ENCODE measurements at regions not wholly inside any gene's neighbourhood (a gene's known extent, or its start where the extent isn't known, plus 50 kb on each side); places are given as distances from the start of the nearest gene placed in this dataset.

GRCh38 chr17:72424505-72425117 lies 303.8 kb downstream of the SOX9 start:
- H3K36me3 ChIP-seq (ENCODE audit: control insufficient read depth, insufficient read depth, low read length) = no peaks in the 10 kb centered on the region
- H4K20me1 ChIP-seq (ENCODE audit: control insufficient read depth, extremely low read depth, insufficient read depth, low read length) = no peaks in the 10 kb centered on the region
- no peaks in the 10 kb centered on the region for H3K79me2 ChIP-seq (ENCODE audit: control insufficient read depth, insufficient read depth, low read length)
- H3K4me1 ChIP-seq (ENCODE audit: control insufficient read depth, extremely low read depth, insufficient read depth, low read length) = peaks cover 12% of the 10 kb centered on the region
- no peaks in the 10 kb centered on the region for H3K9me3 ChIP-seq (ENCODE audit: control insufficient read depth, insufficient read depth, low read depth, low read length)
- H2AFZ ChIP-seq (ENCODE audit: low read length) = no peak overlapping the region
- DNase-seq (ENCODE audit: low read depth in 2 of 2) = no peak
- no peak overlapping the region for H3K27ac ChIP-seq (ENCODE audit: insufficient read depth, low read length)
- H3K9ac ChIP-seq (ENCODE audit: insufficient read depth, low read length) = no peak overlapping the region
- no peak overlapping the region for H3K4me2 ChIP-seq (ENCODE audit: extremely low read depth, insufficient read depth, low read length)
- H3K27me3 ChIP-seq (ENCODE audit: control insufficient read depth, insufficient read depth, low read length) = no peaks in the 10 kb centered on the region
- TF ChIP-seq CTCF (conservative IDR thresholded peaks at IDR 0.05 in 1 of 2, IDR thresholded peaks at IDR 0.05 in 1 of 2; ENCODE audit: low read depth in 1 of 2, low read length in 2 of 2) = no peak
- TF ChIP-seq EZH2 (IDR thresholded peaks at IDR 0.05; ENCODE audit: low read length, missing control alignments) = no peak
- H3K4me3 ChIP-seq (replicated peaks in 1 of 4; ENCODE audit: control extremely low read depth in 1 of 4, insufficient read depth in 1 of 4, low read depth in 3 of 4, low read length in 4 of 4) = no peak overlapping the region

GRCh38 chr17:72425133-72425793 lies 304.4 kb downstream of the SOX9 start:
- Histone ChIP-seq H3K4me2 (ENCODE audit: extremely low read depth, insufficient read depth, low read length) (no peak overlapping the region), H3K27me3 (ENCODE audit: control insufficient read depth, insufficient read depth, low read length) (no peaks in the 10 kb centered on the region), H3K27ac (ENCODE audit: insufficient read depth, low read length) (no peak overlapping the region), H3K4me3 (replicated peaks in 1 of 4; ENCODE audit: control extremely low read depth in 1 of 4, insufficient read depth in 1 of 4, low read depth in 3 of 4, low read length in 4 of 4) (no peak overlapping the region), H4K20me1 (ENCODE audit: control insufficient read depth, extremely low read depth, insufficient read depth, low read length) (no peaks in the 10 kb centered on the region), H3K4me1 (ENCODE audit: control insufficient read depth, extremely low read depth, insufficient read depth, low read length) (peaks cover 12% of the 10 kb centered on the region), H2AFZ (ENCODE audit: low read length) (no peak overlapping the region), H3K9ac (ENCODE audit: insufficient read depth, low read length) (no peak overlapping the region), H3K9me3 (ENCODE audit: control insufficient read depth, insufficient read depth, low read depth, low read length) (no peaks in the 10 kb centered on the region), H3K36me3 (ENCODE audit: control insufficient read depth, insufficient read depth, low read length) (no peaks in the 10 kb centered on the region), H3K79me2 (ENCODE audit: control insufficient read depth, insufficient read depth, low read length) (no peaks in the 10 kb centered on the region)
- DNase-seq (ENCODE audit: low read depth in 2 of 2) = no peak
- no peak for TF ChIP-seq EZH2 (IDR thresholded peaks at IDR 0.05; ENCODE audit: low read length, missing control alignments)
- no peak for TF ChIP-seq CTCF (conservative IDR thresholded peaks at IDR 0.05 in 1 of 2, IDR thresholded peaks at IDR 0.05 in 1 of 2; ENCODE audit: low read depth in 1 of 2, low read length in 2 of 2)

GRCh38 chr17:72425794-72426168 lies 305.0 kb downstream of the SOX9 start:
- Histone ChIP-seq H3K4me1 (ENCODE audit: control insufficient read depth, extremely low read depth, insufficient read depth, low read length) (peaks cover 12% of the 10 kb centered on the region), H3K27me3 (ENCODE audit: control insufficient read depth, insufficient read depth, low read length) (no peaks in the 10 kb centered on the region), H4K20me1 (ENCODE audit: control insufficient read depth, extremely low read depth, insufficient read depth, low read length) (no peaks in the 10 kb centered on the region), H3K27ac (ENCODE audit: insufficient read depth, low read length) (no peak overlapping the region), H3K36me3 (ENCODE audit: control insufficient read depth, insufficient read depth, low read length) (no peaks in the 10 kb centered on the region), H2AFZ (ENCODE audit: low read length) (no peak overlapping the region), H3K4me2 (ENCODE audit: extremely low read depth, insufficient read depth, low read length) (no peak overlapping the region), H3K9ac (ENCODE audit: insufficient read depth, low read length) (no peak overlapping the region), H3K79me2 (ENCODE audit: control insufficient read depth, insufficient read depth, low read length) (no peaks in the 10 kb centered on the region), H3K4me3 (replicated peaks in 1 of 4; ENCODE audit: control extremely low read depth in 1 of 4, insufficient read depth in 1 of 4, low read depth in 3 of 4, low read length in 4 of 4) (no peak overlapping the region), H3K9me3 (ENCODE audit: control insufficient read depth, insufficient read depth, low read depth, low read length) (no peaks in the 10 kb centered on the region)
- no peak for DNase-seq (ENCODE audit: low read depth in 2 of 2)
- TF ChIP-seq CTCF (conservative IDR thresholded peaks at IDR 0.05 in 1 of 2, IDR thresholded peaks at IDR 0.05 in 1 of 2; ENCODE audit: low read depth in 1 of 2, low read length in 2 of 2) (no peak), EZH2 (IDR thresholded peaks at IDR 0.05; ENCODE audit: low read length, missing control alignments) (no peak)

Measured in fibroblast of lung (primary cell).